ENCODE measurements at regions not wholly inside any gene's neighbourhood (a gene's known extent, or its start where the extent isn't known, plus 50 kb on each side); places are given as distances from the start of the nearest gene placed in this dataset.

DNA sequence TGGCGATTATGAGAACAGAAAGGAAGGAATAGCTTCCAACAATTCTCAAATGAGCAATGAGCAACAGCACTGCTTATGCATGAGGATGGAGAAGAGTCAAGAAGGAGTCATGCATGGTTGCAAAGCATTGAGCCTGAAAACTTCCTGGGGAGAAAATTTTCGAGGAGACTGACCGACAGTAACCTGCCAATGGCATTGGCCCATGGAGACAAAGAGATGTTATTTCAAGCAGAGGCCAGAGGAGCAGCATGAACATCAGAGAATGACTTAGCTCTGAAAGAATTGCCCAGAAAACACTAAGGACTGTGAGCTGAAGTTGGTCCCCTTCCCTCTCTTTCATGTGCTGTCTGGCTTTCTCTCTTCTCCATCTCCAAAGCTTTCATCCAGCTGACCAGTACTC, 343.4 kb downstream of the ADAMTS20 start:
- TF ChIP-seq CTCF (IDR thresholded peaks at IDR 0.05) (no peak), POLR2A (IDR thresholded peaks at IDR 0.05) (no peak)

All from adrenal gland (tissue), 5 donors.